ENCODE measurements at regions not wholly inside any gene's neighbourhood (a gene's known extent, or its start where the extent isn't known, plus 50 kb on each side); places are given as distances from the start of the nearest gene placed in this dataset.

- DNase-seq (ENCODE audit: low read depth in 2 of 2): no peak
Measured at GRCh38 chr6:33950891-33951889, 147.4 kb upstream of the MLN start.

GRCh38 chr6:33950472-33950881 lies 146.7 kb upstream of the MLN start:
- no peak for DNase-seq (ENCODE audit: low read depth in 2 of 2)

DNA sequence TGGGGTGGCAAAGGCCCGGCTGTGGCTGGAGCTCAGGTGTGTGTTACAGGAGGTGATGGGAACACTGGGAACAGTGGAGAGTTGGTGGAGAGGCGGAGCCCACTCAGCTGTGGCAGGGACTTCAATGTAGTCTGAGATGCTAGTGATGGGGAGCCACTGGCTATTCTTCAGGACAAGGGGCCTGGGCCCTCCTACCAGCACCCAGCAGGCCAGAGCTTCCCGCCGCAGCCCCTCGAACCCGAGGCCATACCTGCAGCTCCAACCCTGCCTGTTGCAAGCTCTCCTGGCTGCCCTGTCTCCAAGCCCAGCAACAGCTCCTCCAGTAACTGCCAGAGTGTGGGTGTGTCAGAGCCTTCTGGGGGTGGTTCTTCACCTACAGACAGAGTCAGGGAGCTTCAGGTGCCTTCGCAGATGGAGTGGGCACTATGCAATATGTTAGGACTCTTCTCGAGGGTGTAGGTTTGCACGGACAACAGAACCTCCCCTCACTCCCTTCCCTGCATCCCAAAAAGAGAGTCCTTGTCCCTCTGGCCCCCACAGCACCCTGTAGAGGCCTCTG lies 146.2 kb upstream of the MLN start:
- DNase-seq (ENCODE audit: low read depth in 2 of 2): no peak

- no peak for DNase-seq (ENCODE audit: low read depth in 2 of 2)
Measured at GRCh38 chr6:33949111-33949510, 145.3 kb upstream of the MLN start.

GRCh38 chr6:33947916-33948594 lies 144.3 kb upstream of the MLN start:
- DNase-seq (ENCODE audit: low read depth in 2 of 2): no peak

- no peak for DNase-seq (ENCODE audit: low read depth in 2 of 2)
Measured at GRCh38 chr6:33947047-33947446, 143.2 kb upstream of the MLN start.

GRCh38 chr6:33945931-33946330 lies 142.1 kb upstream of the MLN start:
- DNase-seq (ENCODE audit: low read depth in 2 of 2): no peak

GRCh38 chr6:33944686-33945411 lies 141.0 kb upstream of the MLN start:
- no peak for DNase-seq (ENCODE audit: low read depth in 2 of 2)

DNA sequence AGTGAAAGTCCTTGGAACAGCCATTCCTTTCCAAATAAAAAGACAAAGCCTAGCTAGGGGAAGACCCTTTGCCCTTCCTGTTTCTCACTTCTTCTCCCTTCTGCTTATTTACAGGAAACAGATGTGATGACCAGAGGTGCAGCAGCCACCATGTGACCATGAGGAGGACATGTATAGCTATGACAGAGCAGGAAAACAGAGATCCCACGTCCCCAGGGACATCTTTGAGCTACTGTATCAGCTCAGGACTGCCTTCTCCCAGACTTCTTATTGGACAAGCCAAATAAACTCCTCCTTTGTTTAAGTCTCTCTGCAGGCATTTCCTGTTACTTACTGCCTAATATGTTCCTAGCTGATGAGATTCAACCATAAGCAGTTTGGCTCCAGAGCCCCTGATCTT lies 133.1 kb upstream of the MLN start:
- DNase-seq (ENCODE audit: low read depth in 2 of 2): no peak

DNA sequence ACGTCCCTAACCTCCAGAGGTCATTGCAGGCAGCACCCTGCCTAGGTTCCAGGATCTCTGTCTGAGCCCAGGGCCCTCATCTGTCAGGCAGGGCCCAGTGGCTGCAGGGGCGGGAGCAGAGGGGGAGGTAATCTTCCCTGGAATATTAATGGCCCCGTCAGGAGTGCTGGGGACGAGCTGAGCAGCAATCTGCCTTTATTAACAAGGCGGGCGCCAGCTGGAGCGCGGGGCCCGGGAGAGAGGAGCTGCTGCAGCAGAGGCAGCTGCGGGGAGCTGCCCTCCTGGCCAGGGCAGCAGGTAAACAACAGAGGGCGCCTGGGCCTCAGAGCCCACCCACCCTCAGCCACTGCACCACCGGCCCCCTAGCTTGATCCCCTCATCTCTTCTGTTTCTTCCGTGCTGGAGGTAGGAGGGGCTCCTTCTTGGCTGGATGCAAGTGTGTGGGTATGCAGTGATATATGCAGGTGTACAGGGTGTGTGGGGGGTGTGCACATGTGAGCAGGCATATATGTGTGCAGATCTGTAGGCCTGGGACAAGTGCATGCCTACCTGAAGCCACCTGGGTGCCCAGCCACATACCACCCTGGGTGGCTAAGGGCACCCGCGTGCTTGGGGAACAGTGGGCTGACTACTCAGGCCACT lies 131.8 kb upstream of the MLN start:
- no peak for DNase-seq (ENCODE audit: low read depth in 2 of 2)

- no peak for DNase-seq (ENCODE audit: low read depth in 2 of 2)
Measured at GRCh38 chr6:33934731-33935270, 131.0 kb upstream of the MLN start.

- DNase-seq (ENCODE audit: low read depth in 2 of 2): no peak
Measured at GRCh38 chr6:33933101-33933500, 129.3 kb upstream of the MLN start.

DNA sequence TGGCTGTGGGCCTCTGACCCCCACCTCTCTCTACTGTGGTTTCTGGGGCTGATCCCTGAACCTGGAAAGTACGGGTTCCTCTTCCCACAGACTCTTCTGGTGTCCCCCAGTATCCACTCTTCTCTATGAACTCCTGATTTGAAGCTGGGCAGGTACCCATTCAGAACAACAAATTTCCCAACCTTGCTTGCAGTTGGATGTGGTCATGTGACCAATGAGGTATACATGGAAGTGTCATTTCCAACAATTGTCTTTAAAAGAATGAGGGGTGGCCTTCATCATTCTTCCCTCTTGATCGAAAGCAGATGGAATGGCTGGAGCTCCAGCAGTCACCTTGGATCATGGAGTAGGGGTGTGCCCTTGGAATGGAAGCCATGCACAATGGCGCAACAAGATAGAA lies 128.0 kb upstream of the MLN start:
- DNase-seq (ENCODE audit: low read depth in 2 of 2): no peak

DNA sequence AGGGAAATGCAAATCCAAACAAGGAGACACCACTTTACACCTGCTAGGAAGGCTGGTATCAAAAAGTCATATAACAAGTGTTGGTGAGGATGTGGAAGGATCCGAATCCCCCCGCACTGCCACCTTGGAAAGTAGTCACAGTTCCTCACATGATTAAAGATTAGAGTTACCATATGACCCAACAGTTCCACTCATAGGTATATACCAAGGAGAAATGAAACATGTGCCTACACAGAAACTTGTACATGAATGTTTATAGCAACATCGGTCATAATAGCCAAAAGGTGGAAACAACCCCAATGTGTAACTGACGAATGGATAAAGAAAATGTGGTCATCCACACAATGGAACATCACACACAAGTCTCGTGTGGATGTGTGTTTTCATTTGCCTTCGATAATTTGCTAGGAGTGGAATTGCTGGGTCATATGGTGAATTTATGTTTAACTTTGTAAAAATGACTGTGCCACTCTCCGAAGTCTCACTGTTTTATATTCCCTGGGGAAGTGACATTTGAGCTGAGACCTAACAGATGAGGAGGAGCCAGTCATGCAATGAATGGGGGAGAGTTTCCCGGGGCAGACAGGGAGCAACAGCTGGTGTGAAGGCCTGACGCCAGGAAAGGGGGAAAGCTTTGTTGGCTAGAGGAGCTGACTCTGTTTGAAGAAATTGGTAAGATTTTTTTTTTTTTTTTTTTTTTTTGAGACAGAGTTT lies 125.9 kb upstream of the MLN start:
- no peak for DNase-seq (ENCODE audit: low read depth in 2 of 2)

DNA sequence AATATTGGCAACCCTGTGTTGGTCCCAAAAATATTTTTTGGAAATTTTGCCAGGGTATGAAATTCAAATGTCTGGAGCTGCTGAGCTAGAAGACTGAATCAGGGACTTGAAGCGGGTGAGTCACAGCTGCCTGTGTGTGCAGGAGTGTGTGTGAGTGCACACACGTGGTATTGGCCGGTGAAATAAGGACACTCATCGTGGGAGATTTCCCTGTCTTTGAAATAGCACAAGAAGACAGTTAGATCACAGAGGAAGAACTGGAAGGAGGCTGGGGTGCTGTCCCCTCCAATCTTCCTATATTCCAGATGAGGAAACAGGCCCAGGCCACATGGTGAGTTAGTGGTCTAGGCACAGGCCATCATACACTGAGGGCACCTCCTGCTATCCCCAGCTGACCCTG lies 123.8 kb upstream of the MLN start:
- DNase-seq (ENCODE audit: low read depth in 2 of 2): no peak

DNA sequence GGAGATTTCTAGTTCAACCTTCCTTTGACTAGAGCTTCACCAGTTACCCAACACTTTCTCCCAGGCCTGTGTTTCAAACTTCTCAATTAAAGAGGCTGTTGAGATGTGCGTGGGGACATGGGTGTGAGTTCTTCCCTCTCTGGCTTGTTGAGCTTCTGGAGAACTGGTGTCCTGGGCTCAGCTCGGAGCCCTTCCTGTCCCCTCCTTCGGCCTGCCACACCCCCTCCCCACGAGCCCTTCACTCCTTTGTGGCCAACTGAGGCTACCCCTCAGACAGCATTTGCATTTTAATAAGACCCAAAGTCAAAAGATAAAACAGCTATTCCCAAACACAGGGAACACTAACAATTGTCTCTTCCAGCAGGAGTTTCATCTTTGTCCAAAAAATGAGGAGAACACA lies 123.3 kb upstream of the MLN start:
- DNase-seq (ENCODE audit: low read depth in 2 of 2): no peak

GRCh38 chr6:33926451-33926850 lies 122.6 kb upstream of the MLN start:
- DNase-seq (ENCODE audit: low read depth in 2 of 2): no peak

GRCh38 chr6:33925936-33926335 lies 122.1 kb upstream of the MLN start:
- no peak for DNase-seq (ENCODE audit: low read depth in 2 of 2)

- no peak for DNase-seq (ENCODE audit: low read depth in 2 of 2)
Measured at GRCh38 chr6:33925210-33925609, 121.4 kb upstream of the MLN start.

DNA sequence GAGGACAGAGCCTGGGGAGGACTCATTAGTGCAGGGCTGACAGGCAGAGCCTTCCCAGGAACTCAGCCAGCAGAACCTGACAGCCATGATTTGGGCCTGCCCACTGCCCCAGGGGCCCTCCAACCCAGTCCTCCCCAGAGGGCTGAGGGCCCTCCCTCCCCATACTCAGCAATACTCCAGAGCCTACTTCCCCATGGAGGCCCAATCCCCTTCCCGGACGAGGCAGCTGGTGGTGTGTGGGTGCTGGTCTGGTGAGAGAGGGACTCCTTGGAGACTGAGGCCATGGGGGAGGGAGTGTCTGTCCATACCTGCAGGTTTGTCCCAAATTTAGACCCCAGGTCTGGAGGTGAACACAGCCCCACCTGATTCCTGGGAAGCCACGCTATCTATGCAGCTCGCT lies 120.9 kb upstream of the MLN start:
- DNase-seq (ENCODE audit: low read depth in 2 of 2): no peak

Measured in stimulated activated CD4-positive, alpha-beta T cell treated with anti-CD3 and anti-CD28 coated beads, Interleukin-15, amount 100 ng/mL, for 48 hours (primary cell).